Small intestine (tissue), 7 donors: ENCODE measurements at regions not wholly inside any gene's neighbourhood (a gene's known extent, or its start where the extent isn't known, plus 50 kb on each side); places are given as distances from the start of the nearest gene placed in this dataset.

Experiments used
- DNase-seq, 2 donors: peaks; one replicate each; pipeline versions ENCODE4 v3.0.0 to v3.0.0-alpha.2; 2013
- FAIRE-seq: peaks from 2 replicates; lab custom pipeline; 2012; peaks lifted over from hg19 to GRCh38; lab: Jason Lieb, UNC
- H3K27ac ChIP-seq, 3 donors: one replicate each; pipeline ENCODE4 v1.5.1; 2013; ENCODE audit warnings: low read length in 2 of 3, mild to moderate bottlenecking in 2 of 3, control low read depth in 1 of 3, inconsistent platforms in 1 of 3, low read depth in 1 of 3, moderate library complexity in 1 of 3
- H3K27me3 ChIP-seq, 3 donors: one replicate each; pipeline ENCODE4 v1.6.1; 2013; ENCODE audit warnings: low read length in 3 of 3, inconsistent platforms in 1 of 3; ENCODE audit not compliant: control insufficient read depth in 3 of 3, insufficient read depth in 3 of 3
- H3K36me3 ChIP-seq, 3 donors: one replicate each; pipeline ENCODE4 v1.6.1; 2013; ENCODE audit warnings: low read length in 3 of 3, inconsistent platforms in 1 of 3, low read depth in 1 of 3, mild to moderate bottlenecking in 1 of 3, moderate library complexity in 1 of 3; ENCODE audit not compliant: control insufficient read depth in 3 of 3, insufficient read depth in 2 of 3
- H3K4me1 ChIP-seq, 3 donors: one replicate each; pipeline ENCODE4 v1.6.1; 2013; ENCODE audit warnings: low read length in 2 of 3, inconsistent platforms in 1 of 3, low read depth in 1 of 3, mild to moderate bottlenecking in 1 of 3, moderate library complexity in 1 of 3; ENCODE audit not compliant: control insufficient read depth in 3 of 3, insufficient read depth in 2 of 3
- H3K4me3 ChIP-seq, 3 donors: one replicate each; pipeline ENCODE4 v1.5.1; 2013; ENCODE audit warnings: low read length in 3 of 3, control low read depth in 1 of 3, inconsistent platforms in 1 of 3, low read depth in 1 of 3, mild to moderate bottlenecking in 1 of 3, moderate library complexity in 1 of 3
- H3K9me3 ChIP-seq, 2 donors: one replicate each; pipeline ENCODE4 v1.6.1; 2013; ENCODE audit warnings: low read depth in 1 of 2, low read length in 1 of 2; ENCODE audit not compliant: control insufficient read depth in 2 of 2, insufficient read depth in 1 of 2
- WGBS, 3 donors: extraction: QIAGEN DNeasy Blood & Tissue Kit; methylation state at CpG; one replicate each; pipeline ENCODE4 v1.1.7; 2013; 5-methylcytosine and 5-hydroxymethylcytosine counted together
- donor health status: healthy with polysubstance abuse.
- donor health status: control.
- donor health status: control.
- donor health status: Bipolar disorder and iron deficiency.
- donor health status: healthy.

DNA sequence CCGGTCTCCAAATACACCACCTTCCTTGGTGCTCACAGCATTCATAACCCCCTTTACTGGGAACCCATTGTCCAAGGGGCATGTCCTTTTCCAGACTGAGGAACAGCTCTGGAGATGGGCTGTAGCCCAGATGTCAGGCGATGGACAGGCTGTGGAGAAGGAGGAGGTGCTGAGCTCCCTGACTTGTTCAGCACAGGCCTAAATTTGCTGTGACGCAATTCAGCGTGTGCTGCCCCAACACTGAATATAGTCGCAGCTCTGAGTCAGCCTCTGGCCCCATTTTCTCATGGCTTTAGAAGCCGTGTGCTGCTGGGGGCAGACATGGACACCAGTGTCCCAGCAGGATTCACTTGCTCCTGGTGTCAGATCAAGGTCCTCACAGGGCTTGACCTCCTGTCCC, 269.1 kb downstream of the EMP1 start:
- no peaks in the 10 kb centered on the region for H3K36me3 ChIP-seq
- no peak overlapping the region for H3K4me3 ChIP-seq
- 77 to 84% (median 83%) methylated on average over 6 of the region's 6 CpGs for WGBS, 3 donors
- no peak overlapping the region for H3K27ac ChIP-seq
- H3K9me3 ChIP-seq, result no peaks in the 10 kb centered on the region
- DNase-seq, result no peak
- FAIRE-seq, result no peak
- H3K4me1 ChIP-seq, result no peaks in the 10 kb centered on the region
- no peaks in the 10 kb centered on the region for H3K27me3 ChIP-seq

- no peaks in the 10 kb centered on the region for H3K9me3 ChIP-seq
- H3K27ac ChIP-seq, result no peak overlapping the region
- no peak for DNase-seq
- H3K36me3 ChIP-seq, result no peaks in the 10 kb centered on the region
- H3K4me3 ChIP-seq, result no peak overlapping the region
- no peaks in the 10 kb centered on the region for H3K27me3 ChIP-seq
- H3K4me1 ChIP-seq, result no peaks in the 10 kb centered on the region
- FAIRE-seq, result no peak
- 71 to 83% (median 81%) methylated on average over 2 of the region's 2 CpGs for WGBS, 3 donors
Observed at GRCh38 chr12:13463189-13463588, 266.7 kb downstream of the EMP1 start.

DNA sequence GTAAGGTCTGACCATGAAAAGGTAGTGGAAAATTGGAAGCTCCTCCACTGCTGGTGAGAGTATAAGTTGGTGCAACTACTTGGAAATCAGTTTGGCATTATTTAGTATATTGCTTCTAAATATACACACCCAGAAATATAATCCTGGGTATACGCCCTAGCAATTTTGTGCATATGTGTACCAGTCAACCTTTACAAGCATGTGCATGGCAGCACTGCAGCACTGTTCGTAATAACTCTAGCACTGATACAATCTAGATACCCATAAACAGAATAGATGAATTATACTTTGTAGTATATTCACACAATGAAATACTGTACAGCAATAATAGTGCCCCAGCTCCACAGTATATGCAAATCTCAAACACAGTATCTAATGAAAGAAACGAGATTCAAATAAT, 265.9 kb downstream of the EMP1 start:
- 87 to 92% (median 88%) methylated on average over 3 of the region's 3 CpGs for WGBS, 3 donors
- Histone ChIP-seq H3K4me3 (no peak overlapping the region), H3K9me3 (no peaks in the 10 kb centered on the region), H3K4me1 (no peaks in the 10 kb centered on the region), H3K27me3 (no peaks in the 10 kb centered on the region), H3K27ac (no peak overlapping the region), H3K36me3 (no peaks in the 10 kb centered on the region)
- DNase-seq, result no peak
- FAIRE-seq, result no peak

DNA sequence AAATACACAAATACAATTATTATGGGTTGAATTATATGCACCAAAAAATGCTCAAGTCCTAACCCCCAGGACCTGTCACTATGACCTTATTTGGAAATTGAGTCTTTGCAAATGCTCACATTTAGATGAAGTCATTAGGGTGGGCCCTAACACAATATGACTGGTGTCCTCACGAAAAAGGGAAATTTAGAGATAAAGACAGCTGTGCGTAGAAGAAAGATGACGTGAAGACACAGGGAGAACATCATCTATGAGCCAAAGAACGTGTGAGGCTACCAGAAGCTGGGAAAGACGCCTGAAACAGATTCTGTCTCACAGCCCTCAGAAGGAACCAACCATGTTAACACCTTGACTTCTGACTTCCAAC, 259.2 kb downstream of the EMP1 start:
- H3K4me1 ChIP-seq, result no peaks in the 10 kb centered on the region
- no peaks in the 10 kb centered on the region for H3K36me3 ChIP-seq
- H3K27ac ChIP-seq, result no peak overlapping the region
- no peak for DNase-seq
- WGBS, 3 donors, result 81 to 86% (median 82%) methylated on average over 5 of the region's 5 CpGs
- no peaks in the 10 kb centered on the region for H3K27me3 ChIP-seq
- H3K4me3 ChIP-seq, result no peak overlapping the region
- no peak for FAIRE-seq
- no peaks in the 10 kb centered on the region for H3K9me3 ChIP-seq

DNA sequence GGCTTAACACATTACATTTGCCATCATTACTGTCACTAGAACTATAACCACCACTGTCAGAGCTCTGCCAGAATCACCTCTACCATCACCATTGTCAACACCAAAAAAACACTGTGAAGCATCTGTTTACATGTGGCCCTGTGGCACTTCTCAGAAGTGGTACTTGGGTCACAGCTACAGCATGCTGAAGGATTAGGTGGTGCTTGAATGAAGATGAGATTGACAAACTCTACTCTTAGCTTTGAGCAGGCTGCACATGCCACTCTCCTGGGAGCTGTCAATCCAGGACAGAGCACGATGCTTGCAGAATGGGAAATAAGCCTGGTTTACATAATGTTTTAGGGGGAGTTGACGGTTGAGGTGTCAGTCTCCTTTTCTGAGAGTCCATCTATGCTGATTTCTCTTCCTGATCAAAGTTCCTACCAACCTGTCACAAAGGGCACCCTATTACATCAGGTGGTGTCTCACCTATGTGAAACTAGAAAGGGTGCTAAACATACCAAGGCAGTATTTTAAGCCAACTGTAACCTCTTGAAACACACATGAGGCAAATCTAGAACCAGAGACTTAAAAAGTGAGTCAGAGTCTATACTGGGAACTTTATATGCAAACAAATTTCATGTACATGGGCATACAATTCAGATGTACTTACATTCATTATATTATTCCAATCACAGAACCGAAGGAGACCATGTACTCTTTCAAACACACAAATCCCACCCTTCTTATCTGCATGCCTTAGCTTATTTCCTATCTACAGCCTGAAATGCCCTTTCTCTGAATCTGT, 258.7 kb downstream of the EMP1 start:
- 70 to 90% (median 71%) methylated on average over 3 of the region's 3 CpGs for WGBS, 3 donors
- Histone ChIP-seq H3K27me3 (no peaks in the 10 kb centered on the region), H3K27ac (no peak overlapping the region), H3K36me3 (no peaks in the 10 kb centered on the region), H3K4me3 (no peak overlapping the region), H3K4me1 (no peaks in the 10 kb centered on the region), H3K9me3 (no peaks in the 10 kb centered on the region)
- FAIRE-seq, result no peak
- DNase-seq, result no peak

- H3K9me3 ChIP-seq, result no peaks in the 10 kb centered on the region
- no peak for FAIRE-seq
- peaks cover 0 to under 1% (median 0%) of the 10 kb centered on the region in 3 donors for H3K27me3 ChIP-seq
- H3K27ac ChIP-seq, result no peak overlapping the region
- no peak for DNase-seq
- no peaks in the 10 kb centered on the region for H3K4me1 ChIP-seq
- 80 to 93% (median 83%) methylated on average over 4 of the region's 4 CpGs for WGBS, 3 donors
- no peak overlapping the region for H3K4me3 ChIP-seq
- H3K36me3 ChIP-seq, result no peaks in the 10 kb centered on the region
Observed at GRCh38 chr12:13452955-13453570, 256.5 kb downstream of the EMP1 start.

DNA sequence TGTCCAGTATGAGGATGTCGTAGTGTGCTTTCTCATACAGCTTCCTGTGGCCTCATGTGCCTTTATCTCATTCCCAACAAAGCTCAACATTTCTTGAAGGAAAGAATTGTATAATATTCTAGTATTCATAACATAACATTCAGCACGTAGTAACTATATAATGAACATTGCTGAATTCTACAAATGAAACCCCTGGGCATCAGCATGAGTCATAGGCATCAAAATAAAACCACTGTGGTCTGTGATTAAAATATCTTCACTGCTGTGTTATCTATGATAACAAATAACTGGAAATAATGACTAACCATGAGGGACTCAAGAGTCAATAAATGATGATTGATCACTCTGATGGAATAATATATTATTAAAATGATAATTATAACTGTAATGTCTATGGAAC, 255.2 kb downstream of the EMP1 start:
- H3K4me1 ChIP-seq, result no peaks in the 10 kb centered on the region
- no peak overlapping the region for H3K27ac ChIP-seq
- no peak for FAIRE-seq
- no peak overlapping the region for H3K4me3 ChIP-seq
- H3K27me3 ChIP-seq, result peaks cover 0 to 2% (median 0%) of the 10 kb centered on the region in 3 donors
- 76 to 81% (median 77%) methylated on average over 2 of the region's 2 CpGs for WGBS, 3 donors
- no peaks in the 10 kb centered on the region for H3K9me3 ChIP-seq
- no peaks in the 10 kb centered on the region for H3K36me3 ChIP-seq
- DNase-seq, result no peak

DNA sequence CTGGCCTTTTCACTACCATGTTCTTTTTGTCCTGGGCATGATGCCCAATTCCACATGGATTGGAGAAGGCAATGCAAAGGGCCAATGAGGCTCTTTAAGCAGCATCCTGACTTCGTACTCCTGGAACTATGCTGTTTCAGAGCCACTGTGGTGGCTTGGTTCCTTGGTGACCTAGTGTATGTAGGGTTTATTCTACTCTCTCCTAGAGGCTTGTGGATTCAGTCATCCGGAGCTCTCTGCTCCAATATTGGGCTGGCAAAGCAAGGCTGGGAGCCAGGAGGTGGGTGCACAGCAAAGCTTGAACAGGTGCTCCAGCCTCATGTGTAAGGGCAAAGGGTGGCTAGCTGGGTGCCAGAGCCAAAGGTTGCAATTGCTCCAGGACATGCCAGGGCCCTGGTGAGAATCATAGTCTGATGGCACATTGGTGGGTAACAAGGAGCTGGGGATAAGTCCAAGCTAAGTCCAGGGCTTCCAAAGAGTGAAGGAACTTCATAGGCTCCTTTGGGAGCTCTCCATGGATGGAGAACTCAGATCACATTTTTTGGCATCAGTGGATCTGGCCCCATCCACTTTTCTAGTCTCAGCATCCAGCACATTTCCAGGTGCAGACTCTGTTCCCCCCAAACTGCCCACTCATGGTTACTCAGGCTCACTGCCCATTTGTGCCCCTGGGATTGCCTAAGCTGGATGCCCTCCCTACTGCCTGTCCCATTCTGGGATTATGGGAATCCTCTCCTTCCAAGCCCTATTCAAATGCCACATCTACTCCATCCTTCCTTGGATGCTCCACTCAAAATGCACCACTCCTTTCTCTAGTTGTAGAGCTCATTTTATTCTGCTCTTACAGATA, 253.9 kb downstream of the EMP1 start:
- Histone ChIP-seq H3K9me3 (no peaks in the 10 kb centered on the region), H3K36me3 (no peaks in the 10 kb centered on the region), H3K27ac (no peak overlapping the region), H3K27me3 (peaks cover 0 to 2% (median 0%) of the 10 kb centered on the region in 3 donors), H3K4me3 (no peak overlapping the region), H3K4me1 (no peaks in the 10 kb centered on the region)
- FAIRE-seq (no peak), DNase-seq (no peak)
- WGBS, 3 donors, result 84 to 87% (median 85%) methylated on average over 2 of the region's 2 CpGs
